HCT116 (cell line): ENCODE measurements at regions not wholly inside any gene's neighbourhood (a gene's known extent, or its start where the extent isn't known, plus 50 kb on each side); places are given as distances from the start of the nearest gene placed in this dataset.
"Not testable (repeated sequence)": the region's sequence is repeated elsewhere in the genome, so short reads cannot be mapped to it uniquely, and the experiment has no call there.

ENCODE experiments used
- ATAC-seq: fragments of 200-7000 bp; cut with Tn5 transposase; 2 replicates; pipeline ENCODE4 v1.9.1; 2020; ENCODE audit warnings: mild to moderate bottlenecking, moderate library complexity
- BruUV-seq: library from RNA; stranded (reverse); fragments of 400-500 nt; replicated peaks from 2 replicates; lab custom pipeline; 2021; lab: Mats Ljungman, UMichigan
- CTCF ChIA-PET: fragments of 300-600 bp; sonication (Branson Sonifier 250); formaldehyde crosslinking; loops from one replicate; lab custom pipeline; 2021; ENCODE audit warnings: antibody characterized with exemption; lab: Charles Lee
- POLR2A ChIA-PET: fragments of 300-600, 350-600 bp; sonication (Branson Sonifier 250); formaldehyde crosslinking; loops from one replicate; lab custom pipeline; 2021; ENCODE audit warnings: antibody characterized with exemption; lab: Charles Lee
- RAD21 ChIA-PET, 2 experiments: fragments of 300-600 bp; sonication (Branson Sonifier 250); formaldehyde crosslinking; loops; one replicate each; lab custom pipeline; 2023; ENCODE audit warnings: low total read pairs in 2 of 2; ENCODE audit not compliant: uncharacterized antibody in 2 of 2, unreplicated experiment in 2 of 2, low non-redundant PET in 1 of 2; lab: Charles Lee
- DNase-seq: peaks from one replicate; pipeline ENCODE4 v3.0.0-alpha.2; 2010; ENCODE audit warnings: low read depth, low spot score
- H2AFZ ChIP-seq: fragments of 200-600 bp; shearing (Covaris generic), sonication (generic); 2 replicates; pipeline ENCODE4 v1.6.1; 2017; ENCODE audit warnings: low read depth, mixed run types, mixed read lengths, antibody characterized with exemption, low read length; ENCODE audit not compliant: poor library complexity, severe bottlenecking
- H3K27ac ChIP-seq: 2 replicates; pipeline ENCODE4 v1.5.1; 2012; ENCODE audit warnings: low read depth, low read length
- H3K27me3 ChIP-seq: fragments of 200-600 bp; sonication (generic); 2 replicates; pipeline ENCODE4 v1.6.1; 2016; ENCODE audit warnings: mixed run types, low read length, mixed read lengths; ENCODE audit not compliant: insufficient read depth
- H3K36me3 ChIP-seq, 2 experiments: fragments of 200-500 bp in 1 of 2; fragments of 200-600 bp in 1 of 2; sonication (Bioruptor generic) in 1 of 2; sonication (generic) in 1 of 2; 2 replicates each; pipeline versions ENCODE4 v1.5.1 to v1.6.1; 2014 to 2016; ENCODE audit warnings: low read length in 2 of 2, inconsistent platforms in 1 of 2, mixed read lengths in 1 of 2, mixed run types in 1 of 2; ENCODE audit not compliant: insufficient read depth in 2 of 2, control insufficient read depth in 1 of 2
- H3K4me1 ChIP-seq, 2 experiments: fragments of 200-600 bp in 1 of 2; sonication (generic) in 1 of 2; 2 replicates each; pipeline versions ENCODE4 v1.5.1 to v1.6.1; 2012 to 2017; ENCODE audit warnings: low read length in 2 of 2, inconsistent platforms in 1 of 2, mild to moderate bottlenecking in 1 of 2, mixed read lengths in 1 of 2, mixed run types in 1 of 2, moderate library complexity in 1 of 2; ENCODE audit not compliant: insufficient read depth in 2 of 2, control insufficient read depth in 1 of 2
- H3K4me2 ChIP-seq: fragments of 200-600 bp; sonication (generic); 2 replicates; pipeline ENCODE4 v1.6.1; 2017; ENCODE audit warnings: mixed run types, low read length, mixed read lengths
- H3K4me3 ChIP-seq, 2 experiments: fragments of 200-600 bp in 1 of 2; sonication (generic) in 1 of 2; replicated peaks in 1 of 2; 2 replicates each; pipeline ENCODE4 v1.5.1; 2011 to 2016; ENCODE audit warnings: low read length in 2 of 2, control low read depth in 1 of 2, low read depth in 1 of 2, mild to moderate bottlenecking in 1 of 2, mixed read lengths in 1 of 2, mixed run types in 1 of 2
- H3K79me2 ChIP-seq: fragments of 200-600 bp; sonication (generic); 2 replicates; pipeline ENCODE4 v1.6.1; 2017; ENCODE audit warnings: mild to moderate bottlenecking, mixed run types, low read length, moderate library complexity, mixed read lengths; ENCODE audit not compliant: insufficient read depth
- H3K9ac ChIP-seq: fragments of 200-600 bp; sonication (generic); 2 replicates; pipeline ENCODE4 v1.6.1; 2016; ENCODE audit warnings: low read length, mixed read lengths
- H3K9me2 ChIP-seq: fragments of 200-600 bp; sonication (generic), shearing (Covaris generic); 2 replicates; pipeline ENCODE4 v1.6.1; 2017; ENCODE audit warnings: mixed run types, mild to moderate bottlenecking, moderate library complexity; ENCODE audit not compliant: insufficient read depth
- H3K9me3 ChIP-seq, 2 experiments: fragments of 200-500 bp in 1 of 2; fragments of 200-600 bp in 1 of 2; sonication (Bioruptor generic) in 1 of 2; sonication (generic) in 1 of 2; 2 replicates each; pipeline ENCODE4 v1.6.1; 2014 to 2017; ENCODE audit warnings: low read length in 2 of 2, mixed read lengths in 2 of 2, inconsistent platforms in 1 of 2, low read depth in 1 of 2, mild to moderate bottlenecking in 1 of 2, mixed run types in 1 of 2, moderate library complexity in 1 of 2; ENCODE audit not compliant: control insufficient read depth in 1 of 2, insufficient read depth in 1 of 2
- H4K20me1 ChIP-seq: fragments of 200-600 bp; sonication (generic), shearing (Covaris generic); 2 replicates; pipeline ENCODE4 v1.6.1; 2017; ENCODE audit warnings: mixed run types, mild to moderate bottlenecking, moderate library complexity; ENCODE audit not compliant: insufficient read depth
- CEBPB ChIP-seq: IDR thresholded peaks from 2 replicates; pipeline ENCODE4 v1.6.1; 2012; ENCODE audit warnings: low read depth
- SIN3A ChIP-seq: IDR thresholded peaks from 2 replicates; pipeline ENCODE4 v1.6.1; 2012; ENCODE audit warnings: low read depth
- SRF ChIP-seq: IDR thresholded peaks from 2 replicates; pipeline ENCODE4 v1.6.1; 2012; ENCODE audit warnings: low read depth
- YY1 ChIP-seq: IDR thresholded peaks from 2 replicates; pipeline ENCODE4 v1.6.1; 2011; ENCODE audit warnings: low read length, low read depth, moderate library complexity, mild to moderate bottlenecking; ENCODE audit not compliant: insufficient replicate concordance; ENCODE audit errors: extremely low read depth
- ZNF274 ChIP-seq: fragments of 200-500 bp; sonication (Bioruptor generic); IDR thresholded peaks from 2 replicates; pipeline ENCODE4 v1.6.1; 2014; ENCODE audit warnings: mild to moderate bottlenecking, low read depth, low read length, inconsistent platforms
- intact Hi-C: fragments of 100-400 bp; cut with micrococcal nuclease; formaldehyde crosslinking; loops from 2 replicates; pipeline ENCODE4 v1.10.0; 2022
- TF ChIP-seq, protein P1 (sequence below): IDR thresholded peaks from 2 replicates; pipeline ENCODE4 v1.6.1; 2012

DNA sequence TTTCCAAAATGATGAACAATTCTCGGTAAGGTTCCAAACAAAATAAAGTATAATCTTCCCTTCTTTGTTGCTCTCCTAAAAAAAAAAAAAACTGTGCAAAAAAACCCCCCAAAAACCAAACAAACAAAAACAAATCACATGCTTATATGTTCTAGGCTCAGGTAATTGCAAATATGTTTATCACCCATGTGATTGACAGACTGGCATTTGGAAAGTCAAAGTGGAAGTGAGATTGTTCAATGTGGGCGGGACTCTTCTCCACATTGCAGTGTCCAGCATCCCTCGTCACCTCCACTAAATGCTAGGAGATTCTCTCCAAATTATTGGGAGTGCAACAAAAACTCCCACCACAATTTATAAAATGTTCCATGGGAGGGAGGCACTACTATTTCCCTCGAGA, 57.6 kb upstream of the CACNA1D start (continued):
- TF ChIP-seq, protein P1, sequence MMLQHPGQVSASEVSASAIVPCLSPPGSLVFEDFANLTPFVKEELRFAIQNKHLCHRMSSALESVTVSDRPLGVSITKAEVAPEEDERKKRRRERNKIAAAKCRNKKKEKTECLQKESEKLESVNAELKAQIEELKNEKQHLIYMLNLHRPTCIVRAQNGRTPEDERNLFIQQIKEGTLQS, result no peak
- TF ChIP-seq SRF, result no peak
- TF ChIP-seq CEBPB, result no peak
- no peak for TF ChIP-seq SIN3A
- TF ChIP-seq ZNF274, result no peak
- TF ChIP-seq YY1, result no peak

DNA sequence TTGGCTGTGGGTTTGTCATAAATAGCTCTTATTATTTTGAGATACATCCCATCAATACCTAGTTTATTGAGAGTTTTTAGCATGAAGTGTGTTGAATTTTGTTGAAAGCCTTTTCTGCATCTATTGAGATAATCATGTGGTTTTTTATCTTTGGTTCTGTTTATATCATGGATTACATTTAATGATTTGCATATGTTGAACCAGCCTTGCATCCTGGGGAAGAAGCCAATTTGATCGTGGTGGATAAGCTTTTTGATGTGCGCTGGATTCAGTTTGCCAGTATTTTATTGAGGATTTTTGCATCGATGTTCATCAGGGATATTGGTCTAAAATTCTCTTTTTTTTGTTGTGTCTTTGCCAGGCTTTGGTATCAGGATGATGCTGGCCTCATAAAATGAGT, 51.5 kb upstream of the CACNA1D start:
- H2AFZ ChIP-seq, H3K9me2 ChIP-seq, H3K79me2 ChIP-seq, H3K27me3 ChIP-seq, H3K4me1 ChIP-seq, H3K27ac ChIP-seq, RAD21 ChIA-PET, H3K4me3 ChIP-seq, CTCF ChIA-PET, DNase-seq, H3K9ac ChIP-seq, H3K4me2 ChIP-seq, H4K20me1 ChIP-seq, intact Hi-C loops, ATAC-seq, POLR2A ChIA-PET, H3K36me3 ChIP-seq, BruUV-seq, H3K9me3 ChIP-seq: not testable (repeated sequence)
